Breast epithelium (tissue), 3 donors: ENCODE measurements at regions not wholly inside any gene's neighbourhood (a gene's known extent, or its start where the extent isn't known, plus 50 kb on each side); places are given as distances from the start of the nearest gene placed in this dataset.

ENCODE experiments used
- CTCF ChIP-seq, 3 donors: fragments of 450-650 bp; IDR thresholded peaks; one replicate each; pipeline ENCODE4 v1.5.1; 2016 to 2017; ENCODE audit warnings: antibody characterized with exemption in 3 of 3, mild to moderate bottlenecking in 3 of 3, moderate library complexity in 3 of 3
- POLR2AphosphoS5 ChIP-seq, 3 donors: sonication (generic); formaldehyde crosslinking; IDR thresholded peaks; one replicate each; pipeline ENCODE4 v1.6.1; 2017; ENCODE audit warnings: antibody characterized with exemption in 3 of 3

GRCh38 chr5:4254736-4255135, 659.1 kb downstream of the IRX1 start:
- TF ChIP-seq CTCF (IDR thresholded peaks at IDR 0.05) (no peak), POLR2AphosphoS5 (IDR thresholded peaks at IDR 0.05) (no peak)
